B cell (primary cell): ENCODE measurements at regions not wholly inside any gene's neighbourhood (a gene's known extent, or its start where the extent isn't known, plus 50 kb on each side); places are given as distances from the start of the nearest gene placed in this dataset.

Source experiments
- ATAC-seq: fragments of 200-7000 bp; cut with Tn5 transposase; one replicate; pipeline ENCODE4 v1.10.0; 2021; ENCODE audit warnings: low read depth, mild to moderate bottlenecking, moderate number of reproducible peaks, moderate library complexity
- CTCF ChIA-PET: fragments of 350-600 bp; sonication (Branson Sonifier 250); formaldehyde crosslinking; loops from one replicate; lab custom pipeline; 2021; ENCODE audit warnings: antibody characterized with exemption, inconsistent platforms; lab: Charles Lee
- POLR2A ChIA-PET: fragments of 350-600 bp; sonication (Branson Sonifier 250); formaldehyde crosslinking; loops from one replicate; lab custom pipeline; 2021; ENCODE audit warnings: antibody characterized with exemption; lab: Charles Lee
- DNase-seq: peaks from one replicate; pipeline ENCODE4 v3.0.0; 2013
- H2AFZ ChIP-seq: 2 replicates; pipeline ENCODE4 v1.6.1; 2012; ENCODE audit warnings: mild to moderate bottlenecking, low read depth, low read length; ENCODE audit not compliant: insufficient read depth, poor library complexity, severe bottlenecking
- H3K27ac ChIP-seq, 2 donors: 1 replicate in 1 of 2; 2 replicates in 1 of 2; pipeline ENCODE4 v1.5.1; 2012 to 2013; ENCODE audit warnings: low read length in 2 of 2, mild to moderate bottlenecking in 2 of 2, moderate library complexity in 1 of 2
- H3K27me3 ChIP-seq, 4 experiments: fragments of 200-600 bp in 1 of 4; sonication (generic) in 1 of 4; replicated peaks in 1 of 4; 1 replicate in 2 of 4; 2 replicates in 2 of 4; pipeline versions ENCODE4 v1.6.1 to v1.7.0; 2013 to 2016; ENCODE audit warnings: low read length in 3 of 4, mild to moderate bottlenecking in 2 of 4, mixed read lengths in 1 of 4, moderate library complexity in 1 of 4; ENCODE audit not compliant: insufficient read depth in 4 of 4, control insufficient read depth in 3 of 4; ENCODE audit errors: control extremely low read depth in 1 of 4
- H3K36me3 ChIP-seq, 2 experiments: replicated peaks in 1 of 2; 1 replicate in 1 of 2; 2 replicates in 1 of 2; pipeline versions ENCODE4 v1.6.1 to v1.7.1; 2013; ENCODE audit warnings: low read length in 1 of 2; ENCODE audit not compliant: insufficient read depth in 2 of 2, control insufficient read depth in 1 of 2; ENCODE audit errors: control extremely low read depth in 1 of 2, extremely low read depth in 1 of 2
- H3K4me1 ChIP-seq, 2 donors: fragments of 200-600 bp in 1 of 2; sonication (generic) in 1 of 2; 1 replicate in 1 of 2; 2 replicates in 1 of 2; pipeline versions ENCODE4 v1.5.1 to v1.6.1; 2013 to 2017; ENCODE audit warnings: low read length in 2 of 2; ENCODE audit not compliant: control insufficient read depth in 2 of 2, insufficient read depth in 2 of 2
- H3K4me2 ChIP-seq: replicated peaks from 2 replicates; pipeline ENCODE3; 2012; ENCODE audit warnings: mild to moderate bottlenecking, low read depth, low read length; ENCODE audit not compliant: poor library complexity, severe bottlenecking
- H3K4me3 ChIP-seq, 5 experiments: fragments of 200-600 bp in 1 of 5; sonication (generic) in 1 of 5; 1 replicate in 3 of 5; 2 replicates in 2 of 5; pipeline versions ENCODE4 v1.5.1 to v1.7.0; 2011 to 2016; ENCODE audit warnings: low read length in 4 of 5, mild to moderate bottlenecking in 4 of 5, low read depth in 2 of 5, control low read depth in 1 of 5, moderate library complexity in 1 of 5; ENCODE audit not compliant: insufficient read depth in 1 of 5; ENCODE audit errors: control extremely low read depth in 1 of 5, extremely low read depth in 1 of 5
- H3K79me2 ChIP-seq: fragments of 200-600 bp; sonication (generic); one replicate; pipeline ENCODE4 v1.6.0; 2016; ENCODE audit warnings: low read length; ENCODE audit not compliant: control insufficient read depth, insufficient read depth
- H3K9ac ChIP-seq: fragments of 200-600 bp; sonication (generic); 2 replicates; pipeline ENCODE4 v1.6.1; 2017; ENCODE audit warnings: mild to moderate bottlenecking, low read length, moderate library complexity
- H3K9me3 ChIP-seq, 3 donors: one replicate each; pipeline versions ENCODE4 v1.6.1 to v1.7.1; 2013; ENCODE audit warnings: low read length in 2 of 3; ENCODE audit not compliant: control insufficient read depth in 2 of 3, insufficient read depth in 1 of 3; ENCODE audit errors: control extremely low read depth in 1 of 3
- H4K20me1 ChIP-seq: 2 replicates; pipeline ENCODE4 v1.6.0; 2012; ENCODE audit warnings: mild to moderate bottlenecking, low read length; ENCODE audit not compliant: insufficient read depth, control insufficient read depth, poor library complexity, severe bottlenecking
- H3K27ac Mint-ChIP-seq: one replicate; pipeline ENCODE4 v1.8.0; 2021; ENCODE audit warnings: mixed read lengths
- H3K27me3 Mint-ChIP-seq: one replicate; pipeline ENCODE4 v1.8.0; 2021; ENCODE audit warnings: mixed read lengths
- H3K4me1 Mint-ChIP-seq: one replicate; pipeline ENCODE4 v1.8.0; 2021; ENCODE audit warnings: mixed read lengths
- H3K4me3 Mint-ChIP-seq: one replicate; pipeline ENCODE4 v1.8.0; 2021; ENCODE audit warnings: mixed read lengths
- H3K9me3 Mint-ChIP-seq: one replicate; pipeline ENCODE4 v1.8.0; 2022; ENCODE audit warnings: mixed read lengths; ENCODE audit not compliant: insufficient read depth
- CTCF ChIP-seq: fragments of 200-600 bp; IDR thresholded peaks from one replicate; pipeline ENCODE4 v1.8.0; 2022; ENCODE audit warnings: antibody characterized with exemption, mild to moderate bottlenecking
- EZH2 ChIP-seq: IDR thresholded peaks from 2 replicates; pipeline ENCODE4 v1.6.1; 2012; ENCODE audit warnings: borderline replicate concordance, low read depth, mild to moderate bottlenecking, moderate library complexity, low read length; ENCODE audit not compliant: insufficient read depth, poor library complexity, severe bottlenecking
- WGBS: methylation state at CpG from one replicate; pipeline ENCODE4 v1.1.5; 2013; ENCODE audit warnings: missing lambda C conversion rate; ENCODE audit not compliant: insufficient coverage; 5-methylcytosine and 5-hydroxymethylcytosine counted together
- intact Hi-C: fragments of 100-400 bp; cut with micrococcal nuclease; formaldehyde crosslinking; loops from one replicate; pipeline ENCODE4 v1.10.0; 2022

DNA sequence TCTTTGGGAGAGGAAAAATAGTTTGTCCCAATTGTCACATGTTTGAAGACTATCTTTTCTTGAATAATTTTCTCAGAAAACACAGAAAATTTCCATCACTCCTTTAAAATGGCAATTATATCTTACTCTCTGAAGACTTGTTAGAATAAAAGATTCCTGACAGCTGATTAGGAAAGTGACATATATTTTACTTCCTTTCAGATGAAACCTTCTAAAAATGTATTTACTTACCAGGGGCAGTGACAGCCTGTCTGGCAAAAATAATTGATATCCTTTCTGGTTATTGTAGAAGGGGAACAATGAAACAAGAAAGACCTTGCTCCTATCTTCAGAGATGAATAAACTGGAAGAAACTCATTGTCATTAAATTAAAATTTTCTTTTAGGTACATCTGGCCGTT, 483.3 kb upstream of the GOLIM4 start:
- Histone ChIP-seq H3K4me3 (no peak overlapping the region), H4K20me1 (no peaks in the 10 kb centered on the region), H3K27me3 (no peaks in the 10 kb centered on the region), H3K4me2 (no peak overlapping the region), H3K9ac (no peak overlapping the region), H3K9me3 (no peaks in the 10 kb centered on the region), H3K27ac (no peak overlapping the region), H2AFZ (no peak overlapping the region), H3K79me2 (no peaks in the 10 kb centered on the region), H3K4me1 (no peaks in the 10 kb centered on the region), H3K36me3 (no peaks in the 10 kb centered on the region)
- no CpG with 5 or more reads among the region's 1 CpG for WGBS
- Mint-ChIP-seq H3K4me3 (no peak overlapping the region), H3K27ac (no peak overlapping the region), H3K27me3 (no peaks in the 10 kb centered on the region), H3K9me3 (no peaks in the 10 kb centered on the region), H3K4me1 (no peaks in the 10 kb centered on the region)
- TF ChIP-seq CTCF = no peak
- no peak for TF ChIP-seq EZH2
- no peak for DNase-seq
- POLR2A ChIA-PET = no interaction called here
- ATAC-seq = no peak
- intact Hi-C loops = no loop called here
- CTCF ChIA-PET = interaction anchor here (0.7 kb wide), 1 partner anchor 756 kb away, joined by 3 read pairs; no protein-coding TSS in a partner anchor

- no peak overlapping the region for H3K9ac ChIP-seq
- no peaks in the 10 kb centered on the region for H4K20me1 ChIP-seq
- H3K36me3 ChIP-seq = no peaks in the 10 kb centered on the region
- ATAC-seq (no peak), DNase-seq (no peak)
- H3K4me1 ChIP-seq = no peaks in the 10 kb centered on the region
- no peaks in the 10 kb centered on the region for H3K9me3 Mint-ChIP-seq
- no peaks in the 10 kb centered on the region for H3K27me3 ChIP-seq
- no peaks in the 10 kb centered on the region for H3K4me1 Mint-ChIP-seq
- no peaks in the 10 kb centered on the region for H3K27me3 Mint-ChIP-seq
- no peak overlapping the region for H3K4me3 Mint-ChIP-seq
- H3K27ac ChIP-seq = no peak overlapping the region
- H3K4me2 ChIP-seq = no peak overlapping the region
- POLR2A ChIA-PET = no interaction called here
- intact Hi-C loops = no loop called here
- no CpG with 5 or more reads among the region's 2 CpGs for WGBS
- no peaks in the 10 kb centered on the region for H3K9me3 ChIP-seq
- no peaks in the 10 kb centered on the region for H3K79me2 ChIP-seq
- no peak overlapping the region for H3K27ac Mint-ChIP-seq
- no peak overlapping the region for H2AFZ ChIP-seq
- no peak for TF ChIP-seq EZH2
- TF ChIP-seq CTCF = no peak
- no peak overlapping the region for H3K4me3 ChIP-seq
- CTCF ChIA-PET = no interaction called here
These were observed 480.0 kb upstream of the GOLIM4 start for GRCh38 chr3:168575750-168576149.
